Mucosa of gallbladder (tissue), 1 donor: ENCODE measurements at regions not wholly inside any gene's neighbourhood (a gene's known extent, or its start where the extent isn't known, plus 50 kb on each side); places are given as distances from the start of the nearest gene placed in this dataset.
"Not testable (repeated sequence)": the region's sequence is repeated elsewhere in the genome, so short reads cannot be mapped to it uniquely, and the experiment has no call there.

Experiments used
- DNase-seq: peaks from one replicate; pipeline ENCODE4 v3.0.0-alpha.2; 2020; ENCODE audit warnings: low spot score
- donor health status: DM: no; HTN: no; CAD: no.

DNA sequence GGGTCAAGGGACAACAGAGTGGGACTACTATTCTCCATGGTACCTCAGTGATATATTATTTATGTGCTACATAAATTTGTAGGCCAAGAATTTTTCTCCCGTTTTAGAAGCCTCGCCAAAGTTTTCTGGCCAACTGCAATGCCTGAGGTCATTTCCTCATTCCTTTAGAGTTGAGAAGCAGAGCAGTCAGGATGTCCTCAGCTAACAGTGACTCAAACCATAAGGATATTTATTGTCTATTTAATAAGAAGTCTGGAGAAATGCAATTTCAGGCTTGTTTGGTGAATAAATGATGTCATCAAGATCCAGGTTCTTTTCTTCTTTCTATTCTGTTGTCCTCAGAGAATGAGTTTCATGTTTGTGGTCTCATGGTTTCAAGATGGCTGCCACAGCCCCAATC is 91.0 kb downstream of the ADCYAP1 start:
- DNase-seq: no peak

DNA sequence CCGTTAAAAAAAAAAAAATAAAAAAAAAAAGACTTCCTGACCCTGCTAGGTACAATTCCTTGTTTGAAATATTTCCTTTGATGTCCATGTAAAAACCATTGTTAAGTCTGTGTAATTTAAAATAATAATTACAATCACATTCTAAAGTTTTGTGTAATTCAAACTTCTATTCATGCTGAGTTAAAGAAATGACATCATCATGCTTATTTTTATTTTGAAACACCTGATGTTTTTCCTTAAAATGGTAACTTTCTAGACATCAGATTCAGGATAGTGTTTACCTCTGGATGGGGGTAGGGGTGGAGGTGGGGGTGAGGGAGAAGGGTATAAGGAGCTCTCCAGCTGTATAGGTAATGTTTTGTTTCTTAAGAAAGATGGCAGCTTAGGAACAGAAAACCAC is 92.8 kb downstream of the ADCYAP1 start:
- DNase-seq: no peak

DNA sequence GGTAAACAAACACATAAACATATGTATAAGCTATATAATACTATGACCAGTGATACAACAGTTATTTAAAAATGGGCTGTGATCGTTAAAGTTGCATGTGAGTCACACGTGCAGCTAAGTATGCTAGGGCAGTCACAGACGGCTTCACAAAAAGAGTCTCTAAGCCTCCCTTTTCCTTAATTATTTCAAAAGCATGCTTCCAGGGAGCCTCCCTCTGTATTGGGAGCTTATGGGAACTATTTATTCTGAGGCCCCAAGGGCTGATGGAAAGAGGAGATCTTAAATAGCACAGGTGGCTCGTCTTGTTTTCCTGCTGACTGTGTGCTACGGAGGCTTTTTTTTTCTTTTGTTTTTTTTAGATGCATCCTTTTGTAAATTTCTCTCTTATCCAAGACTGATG is 94.3 kb downstream of the ADCYAP1 start:
- no peak for DNase-seq

DNA sequence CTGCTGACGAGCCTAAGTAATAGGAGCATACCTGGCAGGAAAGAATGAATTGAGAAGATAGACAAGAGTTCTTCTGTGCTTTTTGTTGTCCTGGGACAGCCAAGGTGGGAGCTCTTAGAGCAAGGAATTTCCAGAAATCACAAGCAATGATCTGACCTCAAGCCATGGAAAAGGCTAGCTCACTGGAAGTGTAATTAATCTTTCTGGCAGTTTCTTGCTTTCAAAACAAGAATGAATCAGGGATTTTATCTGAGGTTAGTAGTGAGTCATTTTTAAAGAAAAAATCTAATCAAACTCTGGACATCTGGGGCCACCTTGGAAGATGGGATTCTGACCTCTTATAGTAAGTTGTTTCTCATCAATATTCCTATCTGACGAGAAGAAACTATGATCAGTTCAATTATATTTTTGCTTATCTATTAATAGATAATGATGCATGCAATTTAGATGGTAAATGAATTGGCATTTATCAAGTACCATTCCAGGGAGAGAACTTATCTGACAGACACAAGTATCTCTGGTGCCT is 98.0 kb downstream of the ADCYAP1 start:
- DNase-seq: no peak

DNA sequence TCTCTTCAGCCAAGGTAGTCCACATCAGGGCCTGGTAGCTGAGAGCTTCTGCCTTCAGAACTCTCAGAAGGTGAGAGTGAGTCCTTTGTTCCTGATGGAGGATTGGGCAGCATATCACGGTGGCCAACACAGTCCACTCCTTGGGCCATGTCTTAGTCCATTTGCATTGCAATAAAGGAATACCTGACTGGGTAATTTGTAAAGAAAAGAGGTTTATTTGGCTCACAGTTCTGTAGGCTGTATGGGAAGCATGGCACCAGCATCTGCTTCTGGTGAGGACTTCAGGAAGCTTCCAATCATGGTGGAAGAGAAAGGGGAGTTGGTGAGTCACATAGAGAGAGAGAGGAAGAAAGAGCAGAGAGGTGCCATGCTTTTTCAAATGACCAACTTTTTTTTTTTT is 98.8 kb downstream of the ADCYAP1 start:
- no peak for DNase-seq

DNA sequence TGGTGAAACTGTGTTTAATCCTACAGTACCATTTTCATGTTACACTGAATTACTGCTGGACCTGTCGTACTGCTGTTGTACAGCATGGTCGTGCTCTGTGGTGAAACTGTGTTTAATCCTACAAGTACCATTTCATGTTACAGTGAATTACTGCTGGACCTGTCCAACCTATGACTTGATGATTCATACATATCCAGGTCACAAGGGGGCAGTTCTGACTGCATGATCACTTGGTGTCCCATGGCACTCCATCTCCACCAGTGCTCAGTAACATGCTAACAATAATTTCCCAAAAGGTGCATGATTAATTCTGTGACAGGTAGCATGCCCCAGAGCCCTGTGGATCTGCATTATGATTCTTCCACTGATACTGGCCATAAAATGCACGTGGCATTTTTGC is 101.6 kb downstream of the ADCYAP1 start:
- DNase-seq: no peak

DNA sequence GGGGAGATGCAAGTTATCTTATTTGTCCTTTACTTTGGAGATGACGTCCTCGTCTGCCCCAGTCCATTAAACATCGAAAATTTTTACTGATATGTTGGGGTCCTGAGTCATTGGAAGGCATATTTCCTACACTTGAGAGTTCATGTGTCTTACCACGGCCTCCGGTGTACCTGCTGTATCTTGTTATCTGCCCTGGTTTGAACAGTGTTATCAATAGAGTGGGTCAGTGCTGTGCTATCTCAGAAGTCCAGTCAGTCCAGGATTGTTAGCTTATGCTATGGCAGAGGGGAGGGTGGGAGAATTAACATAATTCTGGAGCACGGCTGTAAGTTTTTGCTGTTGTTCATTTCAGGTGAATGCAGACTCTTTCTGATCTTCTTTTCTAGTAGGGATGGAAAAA is 102.3 kb downstream of the ADCYAP1 start:
- DNase-seq: no peak

DNA sequence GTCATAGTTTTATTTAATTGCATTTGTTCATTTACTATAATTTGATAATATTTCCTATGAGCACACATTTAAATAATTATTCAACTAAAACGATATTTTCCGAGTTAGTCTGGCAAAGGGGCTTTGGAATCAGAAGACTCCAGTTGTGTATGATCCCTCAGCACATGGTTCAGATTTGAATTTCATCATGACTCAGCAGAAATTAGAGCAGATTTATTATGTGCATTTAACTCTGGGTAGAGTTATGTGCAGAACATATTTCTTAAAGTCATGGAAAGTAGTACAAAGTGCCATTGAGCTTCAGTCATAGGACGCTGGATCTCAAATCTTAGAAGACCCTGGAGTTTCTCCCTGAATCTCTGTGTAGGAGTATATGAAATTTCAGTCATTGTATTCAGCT is 106.7 kb downstream of the ADCYAP1 start:
- no peak for DNase-seq

DNA sequence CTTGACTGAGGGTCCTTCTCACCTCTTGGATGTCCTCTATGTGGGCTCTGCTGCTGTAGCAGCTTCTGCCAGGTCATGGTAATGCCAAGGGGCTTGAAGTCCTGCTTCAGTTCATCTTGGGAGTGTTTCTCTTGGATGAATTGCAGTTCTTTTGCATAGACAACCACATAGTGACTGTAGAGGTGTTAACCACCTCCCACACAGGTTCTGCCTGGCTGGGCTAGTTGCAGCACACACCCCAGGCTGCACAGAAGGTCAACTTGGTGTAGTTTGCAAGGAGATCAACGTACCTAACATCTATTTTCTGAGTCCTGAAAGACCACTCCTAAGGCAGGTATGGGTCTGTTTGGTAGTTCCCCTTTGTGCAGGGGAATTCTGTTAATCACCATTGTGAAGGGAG is 108.1 kb downstream of the ADCYAP1 start:
- no peak for DNase-seq

DNA sequence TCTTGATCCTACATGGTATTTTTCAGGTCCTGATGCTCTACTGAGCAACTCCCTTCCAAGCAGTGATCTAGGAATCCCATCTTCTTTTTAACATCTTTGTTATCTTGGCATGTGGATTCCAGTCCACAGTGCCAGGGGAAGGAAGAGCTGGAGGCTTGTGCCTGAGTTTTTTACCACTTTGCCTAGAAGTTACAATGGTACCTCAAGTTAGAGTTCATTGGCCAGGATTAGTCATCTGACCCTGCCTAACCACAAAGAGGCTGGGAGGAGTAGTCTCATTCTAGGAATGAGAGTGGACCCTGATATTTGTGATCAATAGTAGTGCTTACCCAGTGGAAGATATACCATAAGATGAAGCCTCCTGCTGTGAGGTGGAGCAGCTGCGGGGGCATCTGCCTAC is 109.3 kb downstream of the ADCYAP1 start:
- no peak for DNase-seq

DNA sequence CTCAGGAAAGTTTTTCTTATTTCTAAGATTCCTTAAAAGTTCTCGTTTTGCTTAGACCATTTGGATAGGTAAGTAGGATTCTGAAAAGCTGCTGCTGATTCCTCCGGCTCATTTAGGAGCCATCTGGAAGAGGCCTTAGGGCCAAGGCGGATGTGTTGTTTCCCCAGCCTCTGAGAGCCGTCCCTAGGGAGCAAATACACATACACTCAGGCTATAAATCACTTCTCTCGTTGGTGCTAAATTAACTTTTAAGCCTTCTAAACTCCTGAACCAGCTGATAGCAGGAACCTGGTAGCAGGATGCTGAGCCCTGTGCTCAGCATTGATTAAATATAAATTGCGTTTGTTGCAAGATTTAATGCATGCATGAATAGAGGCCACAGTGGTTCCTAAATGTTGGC is 109.8 kb downstream of the ADCYAP1 start:
- DNase-seq: no peak

DNA sequence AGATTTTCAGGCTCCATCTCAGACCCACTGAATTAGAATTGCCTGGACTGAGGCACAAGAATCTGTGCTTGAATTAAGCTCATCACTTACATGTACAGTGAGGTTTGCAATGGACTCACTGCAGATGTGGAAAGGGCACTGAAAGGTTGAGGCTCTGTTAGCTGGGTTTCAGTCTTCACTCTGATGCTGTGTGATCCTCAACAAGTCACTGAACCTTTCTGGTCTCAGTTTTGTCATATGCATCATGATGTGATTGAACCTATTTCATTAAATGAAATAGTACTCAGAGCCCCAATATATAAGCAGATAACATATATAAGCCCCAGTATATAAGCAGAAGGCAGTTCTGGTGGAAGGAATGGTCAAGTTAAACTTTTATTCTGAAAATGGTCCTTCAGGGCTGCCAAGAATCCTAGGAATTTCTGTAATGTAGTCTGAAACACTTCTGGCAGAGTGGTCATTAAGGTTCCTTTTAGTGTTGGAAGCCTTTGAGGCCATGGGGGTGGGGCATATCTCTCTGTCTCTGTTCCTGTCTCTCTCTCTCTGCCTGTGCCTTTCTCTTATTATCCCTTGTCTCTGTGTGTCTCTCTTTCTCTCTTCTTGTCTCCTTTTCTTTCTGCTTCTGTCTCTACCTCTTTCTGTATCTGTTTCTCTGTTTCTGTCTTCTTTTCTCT is 110.4 kb downstream of the ADCYAP1 start:
- DNase-seq: no peak

DNA sequence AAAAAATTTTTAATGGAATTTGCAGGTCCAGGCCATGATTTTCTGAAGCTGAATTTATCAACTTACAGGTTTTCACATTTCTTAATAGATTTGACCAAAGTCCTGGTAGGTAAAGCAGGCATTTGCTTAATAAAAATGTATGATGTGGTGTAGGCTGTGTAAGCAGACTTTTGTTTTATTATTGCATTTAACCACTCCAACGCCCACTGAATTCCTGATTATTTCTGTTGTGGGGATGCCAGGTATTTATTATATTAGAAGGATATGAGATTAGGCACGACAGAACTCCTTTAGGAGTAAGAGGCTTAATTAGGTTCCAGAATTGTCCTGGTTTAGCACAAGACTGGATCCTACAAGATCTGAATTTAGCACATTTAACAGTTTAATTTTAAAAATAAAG is 111.1 kb downstream of the ADCYAP1 start:
- no peak for DNase-seq

DNA sequence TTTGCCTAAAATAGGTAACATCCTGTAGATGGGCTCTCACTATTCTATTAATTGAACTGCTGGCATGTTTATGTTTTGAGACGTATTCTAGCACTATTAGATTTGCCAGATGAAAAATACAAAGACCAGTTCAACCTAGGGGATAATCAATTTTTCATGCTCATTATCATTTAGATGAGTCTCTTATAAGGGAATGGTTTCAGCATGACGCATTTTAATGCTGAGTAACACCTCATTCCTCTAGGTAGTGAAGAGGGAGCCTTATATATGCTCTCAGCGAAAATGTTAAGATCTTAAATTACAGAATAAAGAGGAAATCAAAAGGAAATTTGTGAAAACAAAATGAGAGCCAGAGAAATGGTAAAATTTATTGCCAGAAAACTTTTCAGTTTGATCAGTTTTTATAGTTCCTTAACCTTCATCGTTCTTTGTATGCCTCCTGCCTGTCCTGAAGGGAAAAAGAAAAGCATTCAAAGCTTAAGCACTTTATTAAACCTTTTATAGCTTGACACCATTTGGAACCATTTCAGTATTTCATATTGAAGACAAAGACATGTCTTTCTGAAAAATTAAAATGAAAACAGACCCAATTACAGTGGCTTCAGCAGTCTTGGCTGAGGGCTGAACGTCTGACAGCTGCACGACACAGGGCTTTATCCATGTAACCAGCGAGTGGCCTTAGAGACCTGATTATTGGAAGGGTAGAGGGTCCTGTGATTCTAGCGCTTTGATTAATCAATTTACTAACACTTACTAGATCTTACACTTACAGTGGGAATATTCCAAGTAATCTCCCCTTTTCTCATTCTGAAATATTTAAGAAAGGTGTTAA is 112.8 kb downstream of the ADCYAP1 start:
- no peak for DNase-seq

DNA sequence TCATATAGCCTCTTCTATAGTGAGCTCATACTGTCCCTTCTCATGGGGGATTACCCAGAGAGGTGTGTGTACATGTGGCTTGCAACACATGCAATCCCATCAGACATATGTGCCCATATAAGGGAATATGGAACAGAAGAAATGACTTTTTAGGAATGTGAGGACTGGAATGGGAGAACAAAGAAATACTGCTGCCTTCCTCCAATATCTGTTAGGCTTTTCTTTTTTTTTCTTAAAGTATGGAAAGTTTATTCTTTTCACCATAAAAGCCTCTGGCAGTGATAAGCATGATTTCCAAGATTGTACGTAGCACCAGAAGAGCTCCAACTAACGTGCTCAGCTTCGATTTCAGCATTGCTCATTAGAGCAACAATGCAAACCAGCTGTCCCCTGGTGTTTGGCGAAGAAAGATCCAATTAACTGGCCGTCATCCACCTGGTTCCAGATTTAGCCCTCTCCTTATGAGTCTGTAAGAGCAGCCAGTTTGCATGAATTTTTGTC is 113.6 kb downstream of the ADCYAP1 start:
- DNase-seq: no peak

DNA sequence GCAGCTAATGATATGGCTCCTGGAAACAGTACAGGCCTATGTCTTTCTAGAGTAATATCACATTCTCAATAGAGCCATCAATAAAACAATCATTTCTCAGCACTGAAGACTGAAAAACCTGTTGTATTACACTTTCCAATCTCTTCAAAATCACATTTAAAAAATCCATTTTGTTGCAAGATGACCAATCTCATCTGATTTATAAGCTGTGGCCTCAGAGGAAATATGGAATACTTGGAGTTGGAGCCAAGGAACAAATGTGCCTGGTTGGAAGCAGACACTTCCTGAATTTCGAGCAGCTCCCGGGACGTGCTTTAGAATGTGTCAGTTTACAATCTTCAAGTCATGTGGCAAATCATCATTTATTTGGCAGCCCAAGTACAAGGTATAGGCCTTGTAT is 114.5 kb downstream of the ADCYAP1 start:
- no peak for DNase-seq

DNA sequence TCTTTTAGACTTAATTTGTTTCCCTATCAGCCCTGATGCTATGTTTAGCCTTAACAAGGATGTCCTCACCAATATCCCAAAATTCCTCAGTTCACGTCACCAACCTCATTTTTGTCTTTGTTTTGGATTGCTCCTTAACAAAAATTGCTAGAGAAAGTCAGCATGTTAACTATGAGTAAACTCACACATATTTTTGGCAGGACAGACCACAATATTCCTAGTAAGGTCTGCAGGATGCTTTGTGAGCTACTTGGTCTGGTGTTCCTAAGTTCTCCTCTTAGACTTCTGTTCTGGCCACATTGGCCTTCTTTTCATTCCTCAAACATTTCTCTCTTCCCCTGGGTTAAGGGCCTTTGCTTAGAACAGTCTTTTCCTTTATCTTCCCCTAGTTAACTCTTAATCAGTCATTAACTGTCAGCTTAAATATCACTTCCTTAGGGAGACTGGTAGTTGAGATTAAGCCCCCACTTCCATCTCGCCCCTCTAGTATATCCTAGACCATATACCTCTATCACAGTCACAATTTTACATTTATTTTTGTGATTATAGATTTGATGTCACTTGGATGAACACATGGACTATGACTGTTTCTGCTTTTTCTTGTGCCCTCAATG is 116.2 kb downstream of the ADCYAP1 start:
- no peak for DNase-seq

DNA sequence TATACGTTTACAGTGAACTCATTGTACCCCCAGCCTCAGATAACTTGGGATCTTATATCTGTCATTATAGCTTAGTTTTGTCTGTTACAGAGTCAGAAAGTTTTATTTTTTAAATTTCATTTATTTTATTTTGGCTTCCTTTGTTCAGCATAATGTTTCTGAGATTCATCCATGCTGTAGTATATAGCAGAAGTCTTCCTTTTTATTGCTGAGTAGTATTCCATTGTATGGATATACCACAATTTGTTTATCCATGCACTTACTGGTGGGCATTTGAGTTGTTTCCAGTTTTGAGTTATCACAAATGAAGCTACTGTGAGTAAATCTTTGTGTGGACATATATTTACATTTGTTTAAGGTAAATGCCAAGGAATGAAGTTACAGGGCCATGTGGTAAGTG is 122.3 kb downstream of the ADCYAP1 start:
- no peak for DNase-seq

DNA sequence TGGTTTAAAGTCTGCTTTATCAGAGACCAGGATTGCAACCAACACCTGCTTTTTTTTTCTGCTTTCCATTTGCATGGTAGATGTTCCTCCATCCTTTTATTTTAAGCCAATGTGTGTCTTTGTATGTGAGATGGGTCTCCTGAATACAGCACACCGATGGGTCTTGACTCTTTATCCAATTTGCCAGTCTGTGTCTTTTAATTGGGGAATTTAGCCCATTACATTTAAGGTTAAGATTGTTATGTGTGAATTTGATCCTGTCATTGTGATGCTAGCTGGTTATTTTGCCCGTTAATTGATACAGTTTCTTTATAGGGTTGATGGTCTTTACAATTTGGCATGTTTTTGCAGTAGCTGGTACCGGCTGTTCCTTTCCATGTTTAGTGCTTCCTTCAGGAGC is 128.4 kb downstream of the ADCYAP1 start:
- DNase-seq: not testable (repeated sequence)

DNA sequence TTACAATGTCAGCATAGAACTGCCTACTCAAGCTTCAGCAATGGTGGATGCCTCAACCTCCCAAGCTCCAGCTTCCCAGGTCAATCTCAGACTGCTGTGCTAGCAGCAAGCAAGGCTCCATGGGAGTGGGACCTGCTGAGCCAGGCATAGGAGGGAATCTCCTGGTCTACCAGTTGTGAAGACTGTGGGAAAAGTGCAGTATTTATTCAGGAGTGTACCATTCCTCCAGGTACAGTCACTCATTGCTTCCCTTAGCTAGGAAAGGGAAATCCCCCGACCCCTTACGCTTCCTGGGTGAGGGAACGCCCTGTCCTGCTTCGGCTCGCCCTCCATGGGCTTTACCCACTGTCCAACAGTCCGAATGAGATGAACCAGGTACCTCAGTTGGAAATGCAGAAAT is 130.3 kb downstream of the ADCYAP1 start:
- DNase-seq: no peak

DNA sequence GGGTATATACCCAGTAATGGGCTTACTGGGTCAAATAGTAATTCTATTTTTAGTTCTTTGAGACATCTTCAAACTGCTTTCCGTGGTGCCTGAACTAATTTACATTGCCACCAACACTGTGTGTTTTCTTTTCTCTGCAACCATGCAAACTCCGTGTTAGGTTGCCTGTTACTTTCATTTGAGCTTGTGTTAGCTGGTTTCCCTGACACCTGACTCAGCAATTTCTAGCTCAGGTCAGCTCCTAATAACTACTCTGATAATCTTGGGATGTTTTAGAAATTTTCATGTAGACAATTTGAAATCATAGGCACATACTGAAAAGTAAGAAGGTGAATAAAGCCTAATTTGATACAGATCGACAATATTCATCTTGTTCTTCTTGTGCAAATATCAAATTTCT is 132.3 kb downstream of the ADCYAP1 start:
- DNase-seq: no peak

DNA sequence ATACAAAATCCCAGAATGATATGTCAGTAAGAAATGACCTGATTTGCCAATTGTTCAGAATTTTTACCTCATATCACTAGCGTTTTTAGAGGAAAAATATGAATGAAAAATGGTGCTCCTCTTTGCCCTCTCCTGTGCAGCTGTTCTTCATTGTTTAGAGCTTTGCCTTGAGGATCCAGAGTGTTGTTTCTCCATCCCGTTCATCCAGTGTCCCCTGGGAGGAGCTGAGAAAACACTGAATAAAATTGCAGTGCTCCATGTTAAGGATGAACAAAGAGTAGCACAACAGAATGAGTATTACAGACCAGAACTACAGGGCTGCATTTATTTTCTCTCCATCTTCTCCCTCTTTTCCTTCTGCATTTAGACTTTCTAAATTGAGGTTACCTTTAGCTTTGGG is 133.1 kb downstream of the ADCYAP1 start:
- no peak for DNase-seq

DNA sequence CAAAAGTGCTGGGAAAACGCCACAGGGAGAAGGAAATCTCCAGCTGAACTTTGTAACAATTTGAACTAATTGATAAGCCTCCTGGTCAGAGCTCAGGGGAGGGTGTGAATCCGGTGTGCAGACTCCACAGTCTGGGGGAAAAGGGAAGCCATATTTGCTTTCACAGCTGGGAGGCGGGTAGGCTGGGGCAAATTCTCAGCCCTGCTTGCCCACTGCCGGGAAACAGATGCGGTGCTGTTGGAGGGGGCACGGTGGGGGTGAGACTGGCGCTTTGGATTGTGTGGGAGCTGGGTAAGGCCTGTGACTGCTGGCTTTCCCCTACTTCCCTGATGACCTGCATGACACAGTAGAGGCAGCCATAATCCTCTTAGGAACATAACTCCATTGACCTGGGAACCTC is 134.8 kb downstream of the ADCYAP1 start:
- DNase-seq: no peak
